GM08714 (cell line): ENCODE measurements at regions not wholly inside any gene's neighbourhood (a gene's known extent, or its start where the extent isn't known, plus 50 kb on each side); places are given as distances from the start of the nearest gene placed in this dataset.

Source experiments
- H3K4me3 ChIP-seq: fragments of 200-500 bp; sonication (Bioruptor generic); 2 replicates; pipeline ENCODE4 v1.5.1; 2014; ENCODE audit warnings: mild to moderate bottlenecking, low read length, inconsistent platforms
- ZNF274 ChIP-seq: IDR thresholded peaks from 2 replicates; pipeline ENCODE4 v1.6.1; 2012; ENCODE audit warnings: mild to moderate bottlenecking, low read depth, low read length

DNA sequence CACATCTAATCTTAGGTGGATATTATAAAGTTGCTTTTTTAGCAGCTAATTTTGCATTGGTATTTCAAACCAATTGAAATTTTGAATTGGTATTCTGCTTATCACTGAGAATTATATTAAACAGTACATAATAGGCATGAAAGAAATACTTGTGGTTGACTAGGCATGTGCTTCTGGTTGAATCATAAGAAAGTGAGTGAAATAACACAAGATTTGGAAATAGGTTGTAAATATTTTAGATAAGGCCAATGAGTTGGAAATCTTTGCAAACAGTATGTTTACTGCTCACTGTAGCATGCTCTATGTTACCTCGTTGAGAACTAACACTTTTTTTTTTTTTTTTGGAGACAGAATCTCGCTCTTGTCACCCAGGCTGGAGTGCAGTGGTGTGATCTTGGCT lies 66.8 kb upstream of the RFC3 start:
- no peak overlapping the region for H3K4me3 ChIP-seq

DNA sequence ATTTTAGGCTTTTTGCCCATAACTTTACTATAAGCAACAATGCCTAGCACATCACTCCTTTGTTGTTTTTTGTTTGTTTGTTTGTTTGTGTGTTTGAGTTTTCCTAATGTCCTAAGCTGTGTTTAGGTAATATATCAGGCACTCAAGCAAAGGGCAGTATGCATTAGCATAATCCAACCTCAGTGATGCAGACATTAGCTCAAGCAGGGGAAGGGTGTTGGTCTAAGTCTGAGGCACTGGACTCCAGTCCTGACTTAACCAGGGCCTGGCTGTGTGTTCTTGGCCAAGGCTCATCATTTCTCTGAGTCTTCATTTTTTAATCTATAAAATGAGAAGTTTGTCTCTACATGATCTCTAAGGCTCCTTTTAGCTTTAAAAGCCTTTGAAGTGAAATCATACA lies 65.9 kb upstream of the RFC3 start:
- TF ChIP-seq ZNF274: no peak
- H3K4me3 ChIP-seq: no peak overlapping the region

More for the DNA sequence above, 66.8 kb upstream of the RFC3 start:
- TF ChIP-seq ZNF274: no peak

DNA sequence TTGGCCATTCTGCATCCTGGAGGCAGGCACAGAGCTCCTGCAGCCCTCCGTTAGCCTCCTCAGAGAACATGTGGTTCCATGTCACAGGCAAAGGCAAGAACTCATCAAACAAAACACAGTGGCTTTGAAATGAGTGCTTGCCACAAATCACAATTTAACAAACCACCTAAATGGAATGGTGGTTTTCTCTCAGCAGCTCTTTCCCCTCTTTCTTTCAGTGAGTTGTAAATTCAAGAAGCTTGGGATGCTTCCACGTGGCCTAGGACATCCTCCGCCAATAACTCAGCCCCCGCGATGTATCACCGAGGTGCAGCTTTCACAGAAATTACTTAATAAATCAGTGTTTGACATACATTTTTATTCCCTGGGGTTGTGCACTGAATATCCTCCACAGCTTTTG lies 65.4 kb upstream of the RFC3 start:
- TF ChIP-seq ZNF274: no peak
- H3K4me3 ChIP-seq: no peak overlapping the region

DNA sequence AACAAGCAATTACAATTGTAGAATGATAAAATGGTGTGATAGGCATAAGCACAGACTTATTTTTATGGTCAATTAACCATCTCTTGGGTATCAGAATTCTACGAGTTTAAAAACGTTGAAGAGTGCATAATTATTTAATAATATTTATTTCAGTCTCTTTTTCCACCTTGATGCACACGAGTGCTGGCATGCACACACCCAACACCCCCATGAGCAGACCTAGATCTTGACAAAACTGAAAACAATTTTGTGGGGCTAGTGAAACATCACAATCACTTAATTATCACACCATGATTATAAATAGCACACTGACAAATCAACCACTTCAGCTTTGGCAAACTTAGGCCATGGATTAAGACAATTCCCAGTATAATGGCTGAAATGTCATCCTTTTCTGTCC lies 61.0 kb upstream of the RFC3 start:
- no peak for TF ChIP-seq ZNF274
- no peak overlapping the region for H3K4me3 ChIP-seq

DNA sequence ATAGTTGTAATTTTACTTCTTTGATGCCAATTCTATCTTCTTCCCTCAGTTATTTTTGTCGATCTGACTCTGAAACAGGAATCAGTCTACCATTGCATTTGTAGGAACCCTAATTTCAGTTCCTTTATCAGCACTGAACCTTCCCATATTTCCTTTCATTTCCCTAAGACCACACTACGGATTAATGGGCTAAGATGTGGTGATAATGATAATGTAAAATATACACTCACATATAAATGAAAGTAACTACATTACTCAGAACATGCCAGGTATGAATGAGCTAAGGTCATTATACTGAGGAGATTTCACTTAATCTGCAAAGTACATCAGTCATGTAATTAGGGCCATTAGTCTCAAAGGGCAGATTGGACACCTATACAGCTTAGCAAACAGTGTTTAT lies 60.2 kb upstream of the RFC3 start:
- H3K4me3 ChIP-seq: no peak overlapping the region
- no peak for TF ChIP-seq ZNF274

DNA sequence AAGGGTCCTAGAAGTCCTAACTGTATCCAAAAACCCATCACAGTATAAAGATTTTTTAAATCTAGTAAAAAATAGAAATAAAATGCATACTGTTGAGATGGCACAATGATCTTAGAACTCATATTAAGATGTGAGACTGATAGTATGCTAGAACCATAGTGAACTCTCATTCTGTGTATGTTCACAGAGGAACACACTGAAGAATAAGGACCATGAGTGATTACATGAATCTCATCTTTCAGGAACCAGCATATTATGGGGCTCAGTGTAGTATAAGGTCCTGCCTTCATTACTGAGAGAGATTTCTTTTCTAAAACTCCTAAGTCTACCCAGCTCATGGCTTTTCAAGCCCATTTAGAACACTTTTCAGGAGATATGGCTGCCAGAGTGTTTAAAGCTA lies 59.8 kb upstream of the RFC3 start:
- no peak for TF ChIP-seq ZNF274
- no peak overlapping the region for H3K4me3 ChIP-seq

DNA sequence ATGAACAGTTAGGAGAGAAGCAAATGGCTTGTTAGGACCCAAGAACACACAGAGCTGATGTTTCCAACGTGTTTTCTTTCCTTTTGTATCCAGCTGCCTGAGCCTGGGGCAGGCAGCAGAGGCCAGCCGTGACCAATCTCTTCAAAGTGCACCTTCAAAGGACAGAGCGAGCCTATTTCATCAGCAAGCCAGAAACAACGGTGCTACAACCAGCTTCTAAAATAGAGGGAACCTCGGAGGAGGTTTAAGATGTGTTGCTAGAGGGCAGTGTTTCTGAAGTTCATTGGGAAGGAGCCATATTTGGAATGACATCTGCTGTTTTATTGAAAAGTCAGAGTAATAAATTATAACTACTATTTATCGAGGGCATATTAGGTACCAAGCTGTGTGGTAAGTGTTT lies 56.2 kb upstream of the RFC3 start:
- H3K4me3 ChIP-seq: no peak overlapping the region
- TF ChIP-seq ZNF274: no peak

DNA sequence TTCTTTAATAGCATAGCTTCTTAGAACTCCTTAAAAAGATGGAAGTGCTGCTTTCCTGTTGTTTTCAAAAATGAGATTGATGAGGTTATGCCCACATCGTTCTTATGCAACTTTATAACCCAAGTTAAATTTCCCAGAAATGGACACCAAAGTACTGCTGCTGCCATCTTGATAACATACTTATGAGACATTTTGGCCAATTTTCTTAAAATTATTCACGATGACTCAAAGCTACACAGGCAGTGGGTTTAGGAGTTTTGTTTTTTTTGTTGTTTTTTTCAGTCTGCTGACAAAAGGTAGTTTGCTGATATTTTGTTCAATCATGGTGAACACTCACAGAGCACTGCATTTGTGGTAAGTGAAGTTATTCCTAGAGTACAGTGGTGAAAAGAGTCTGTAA lies 54.9 kb upstream of the RFC3 start:
- no peak overlapping the region for H3K4me3 ChIP-seq
- no peak for TF ChIP-seq ZNF274

DNA sequence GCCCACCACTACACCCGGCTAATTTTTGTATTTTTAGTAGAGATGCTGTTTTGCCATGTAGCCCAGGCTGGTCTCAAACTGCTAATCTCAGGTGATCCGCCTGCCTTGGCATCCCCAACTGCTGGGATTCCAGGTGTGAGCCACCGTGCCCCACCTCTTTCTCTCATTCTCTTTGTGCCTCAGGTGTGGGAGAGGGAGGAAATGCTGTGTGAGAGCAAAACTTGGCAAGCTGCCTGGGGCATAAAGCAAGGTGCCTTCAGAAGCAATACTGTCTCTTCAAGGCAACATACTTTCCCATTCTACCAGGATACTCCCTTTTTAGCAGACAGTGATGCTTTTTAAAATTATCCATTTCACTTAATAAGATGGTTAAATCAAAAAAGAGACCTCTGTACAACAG lies 53.2 kb upstream of the RFC3 start:
- TF ChIP-seq ZNF274: no peak

DNA sequence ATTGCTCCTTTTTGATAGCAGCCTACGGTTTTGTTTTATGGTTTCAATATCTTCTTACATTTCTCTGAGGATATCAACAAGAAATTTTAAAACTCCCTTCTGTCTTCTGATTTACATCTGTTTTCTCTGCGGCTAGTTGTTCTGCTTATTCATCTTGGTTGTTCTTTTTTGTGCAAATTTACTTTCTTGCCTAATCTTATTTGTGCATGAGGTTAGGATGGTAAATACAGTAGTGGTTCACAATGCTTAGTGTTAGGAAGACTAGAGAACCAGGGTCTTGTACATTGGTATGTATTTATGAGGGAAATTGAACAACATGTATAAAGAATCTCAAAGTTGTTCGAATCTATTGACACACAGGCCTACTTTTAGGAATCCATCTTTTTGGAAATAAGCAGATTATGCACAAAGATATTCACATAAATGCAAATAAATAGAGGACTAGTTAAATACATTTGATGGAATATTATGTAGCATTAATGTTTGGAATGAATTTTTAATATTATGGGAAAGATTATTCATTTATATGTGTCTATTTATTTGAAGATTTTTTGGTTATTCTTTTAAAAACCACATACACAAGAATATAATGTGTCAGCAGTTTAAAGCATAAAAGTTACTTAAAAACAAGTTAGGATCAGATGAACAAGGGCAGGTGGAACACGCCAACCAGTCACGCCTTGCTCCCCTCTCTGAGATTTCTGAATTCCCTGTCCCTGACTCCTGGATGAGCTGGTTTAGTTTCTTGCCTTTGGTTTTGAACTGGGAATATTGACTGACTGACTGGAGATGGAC lies 51.4 kb upstream of the RFC3 start:
- no peak for TF ChIP-seq ZNF274
- H3K4me3 ChIP-seq: no peak overlapping the region

More for the DNA sequence above, 53.2 kb upstream of the RFC3 start:
- H3K4me3 ChIP-seq: no peak overlapping the region

DNA sequence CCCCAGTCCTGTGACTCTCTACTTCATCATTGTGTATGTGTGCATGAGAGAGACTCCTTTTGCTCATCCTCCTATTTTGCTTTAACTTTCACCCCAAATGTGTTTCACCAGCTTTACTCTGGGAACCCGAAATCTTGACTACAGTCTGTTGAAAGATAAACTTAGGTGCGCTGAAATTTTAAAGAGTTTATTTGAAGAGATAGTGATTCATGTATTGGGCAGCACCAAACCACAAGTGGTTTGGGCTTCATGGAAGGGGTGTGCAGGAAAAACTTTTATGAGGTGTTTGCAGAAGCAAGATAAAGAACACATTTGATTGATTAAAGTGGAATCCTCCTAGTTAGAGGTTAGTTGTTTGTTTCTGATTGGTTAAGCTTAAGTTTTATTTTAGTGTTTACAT lies 50.8 kb upstream of the RFC3 start:
- no peak overlapping the region for H3K4me3 ChIP-seq
- TF ChIP-seq ZNF274: no peak
